CD14-positive monocyte (primary cell): ENCODE measurements at regions not wholly inside any gene's neighbourhood (a gene's known extent, or its start where the extent isn't known, plus 50 kb on each side); places are given as distances from the start of the nearest gene placed in this dataset.

Source experiments
- DNase-seq, 3 donors: peaks; one replicate each; pipeline ENCODE4 v3.0.0-alpha.2; 2011 to 2022
- H2AFZ ChIP-seq: 2 replicates; pipeline ENCODE4 v1.6.0; 2012; ENCODE audit warnings: mild to moderate bottlenecking, low read depth, low read length, inconsistent platforms; ENCODE audit not compliant: insufficient read depth, poor library complexity, severe bottlenecking
- H3K27ac ChIP-seq, 2 donors: 1 replicate in 1 of 2; 2 replicates in 1 of 2; pipeline ENCODE4 v1.5.1; 2012 to 2013; ENCODE audit warnings: low read length in 2 of 2, control low read depth in 1 of 2, inconsistent platforms in 1 of 2, low read depth in 1 of 2, mild to moderate bottlenecking in 1 of 2
- H3K27me3 ChIP-seq, 2 donors: one replicate each; pipeline versions ENCODE4 v1.6.0 to v1.6.1; 2011 to 2013; ENCODE audit warnings: low read length in 2 of 2; ENCODE audit not compliant: control insufficient read depth in 2 of 2, insufficient read depth in 2 of 2
- H3K36me3 ChIP-seq, 2 donors: replicated peaks in 1 of 2; 1 replicate in 1 of 2; 2 replicates in 1 of 2; pipeline versions ENCODE4 v1.5.1 to v1.6.1; 2012 to 2013; ENCODE audit warnings: low read length in 2 of 2, control low read depth in 1 of 2, inconsistent platforms in 1 of 2, mild to moderate bottlenecking in 1 of 2; ENCODE audit not compliant: insufficient read depth in 2 of 2, control insufficient read depth in 1 of 2
- H3K4me1 ChIP-seq, 2 donors: 1 replicate in 1 of 2; 2 replicates in 1 of 2; pipeline versions ENCODE4 v1.5.1 to v1.6.1; 2012 to 2013; ENCODE audit warnings: low read length in 2 of 2, control low read depth in 1 of 2, inconsistent platforms in 1 of 2, mild to moderate bottlenecking in 1 of 2, moderate library complexity in 1 of 2; ENCODE audit not compliant: insufficient read depth in 2 of 2, control insufficient read depth in 1 of 2
- H3K4me2 ChIP-seq: replicated peaks from 2 replicates; pipeline ENCODE3; 2012; ENCODE audit warnings: low read length, moderate library complexity, mild to moderate bottlenecking; ENCODE audit not compliant: poor library complexity, severe bottlenecking; ENCODE audit errors: extremely low read depth
- H3K4me3 ChIP-seq, 3 experiments: fragments of 200-600 bp in 1 of 3; sonication (generic) in 1 of 3; replicated peaks in 1 of 3; 1 replicate in 2 of 3; 2 replicates in 1 of 3; pipeline ENCODE4 v1.5.1; 2011 to 2013; ENCODE audit warnings: low read length in 3 of 3, mild to moderate bottlenecking in 3 of 3, control low read depth in 2 of 3, low read depth in 2 of 3, inconsistent platforms in 1 of 3, moderate library complexity in 1 of 3
- H3K79me2 ChIP-seq: 2 replicates; pipeline ENCODE4 v1.6.0; 2012; ENCODE audit warnings: mild to moderate bottlenecking, control low read depth, inconsistent platforms, low read length, moderate library complexity; ENCODE audit not compliant: insufficient read depth
- H3K9ac ChIP-seq: 2 replicates; pipeline ENCODE4 v1.6.0; 2017; ENCODE audit warnings: low read length, mild to moderate bottlenecking; ENCODE audit not compliant: insufficient read depth, poor library complexity, severe bottlenecking
- H3K9me3 ChIP-seq, 2 donors: replicated peaks in 1 of 2; 1 replicate in 1 of 2; 2 replicates in 1 of 2; pipeline versions ENCODE4 v1.5.1 to v1.6.1; 2012 to 2013; ENCODE audit warnings: low read length in 2 of 2, control low read depth in 1 of 2; ENCODE audit not compliant: control insufficient read depth in 1 of 2, insufficient read depth in 1 of 2
- H4K20me1 ChIP-seq: 2 replicates; pipeline ENCODE4 v1.6.0; 2012; ENCODE audit warnings: mild to moderate bottlenecking, low read length, control low read depth, moderate library complexity; ENCODE audit not compliant: insufficient read depth
- H3K27ac Mint-ChIP-seq, 7 donors: one replicate each; pipeline ENCODE4 v1.8.0; 2020; ENCODE audit warnings: mild to moderate bottlenecking in 7 of 7, mixed read lengths in 7 of 7, moderate library complexity in 6 of 7, inconsistent platforms in 2 of 7
- H3K27me3 Mint-ChIP-seq, 3 donors: one replicate each; pipeline ENCODE4 v1.8.0; 2021 to 2022; ENCODE audit warnings: low read depth in 3 of 3, mild to moderate bottlenecking in 3 of 3, mixed read lengths in 3 of 3, moderate library complexity in 3 of 3, inconsistent platforms in 1 of 3
- H3K36me3 Mint-ChIP-seq, 2 donors: one replicate each; pipeline ENCODE4 v1.8.0; 2020; ENCODE audit warnings: mixed read lengths in 2 of 2, inconsistent platforms in 1 of 2, mild to moderate bottlenecking in 1 of 2
- H3K4me1 Mint-ChIP-seq: one replicate; pipeline ENCODE4 v1.8.0; 2020; ENCODE audit warnings: mild to moderate bottlenecking, mixed read lengths
- H3K4me3 Mint-ChIP-seq, 2 donors: one replicate each; pipeline ENCODE4 v1.8.0; 2020; ENCODE audit warnings: mild to moderate bottlenecking in 2 of 2, mixed read lengths in 2 of 2, moderate library complexity in 1 of 2
- H3K9me3 Mint-ChIP-seq, 7 donors: one replicate each; pipeline ENCODE4 v1.8.0; 2020 to 2022; ENCODE audit warnings: mixed read lengths in 7 of 7, mild to moderate bottlenecking in 6 of 7, moderate library complexity in 6 of 7, inconsistent platforms in 2 of 7
- WGBS: methylation state at CpG from one replicate; pipeline ENCODE4 v1.1.5; 2013; ENCODE audit warnings: missing lambda C conversion rate; ENCODE audit not compliant: insufficient coverage; 5-methylcytosine and 5-hydroxymethylcytosine counted together
- intact Hi-C, 2 donors: fragments of 100-400 bp; cut with micrococcal nuclease; formaldehyde crosslinking; loops; one replicate each; pipeline versions ENCODE4 v1.15.0 to v1.15.1; 2023
- TF ChIP-seq, protein P1 (sequence below): fragments of 200-600 bp; IDR thresholded peaks from one replicate; pipeline ENCODE4 v1.8.0; 2022; ENCODE audit warnings: antibody characterized with exemption, mild to moderate bottlenecking

DNA sequence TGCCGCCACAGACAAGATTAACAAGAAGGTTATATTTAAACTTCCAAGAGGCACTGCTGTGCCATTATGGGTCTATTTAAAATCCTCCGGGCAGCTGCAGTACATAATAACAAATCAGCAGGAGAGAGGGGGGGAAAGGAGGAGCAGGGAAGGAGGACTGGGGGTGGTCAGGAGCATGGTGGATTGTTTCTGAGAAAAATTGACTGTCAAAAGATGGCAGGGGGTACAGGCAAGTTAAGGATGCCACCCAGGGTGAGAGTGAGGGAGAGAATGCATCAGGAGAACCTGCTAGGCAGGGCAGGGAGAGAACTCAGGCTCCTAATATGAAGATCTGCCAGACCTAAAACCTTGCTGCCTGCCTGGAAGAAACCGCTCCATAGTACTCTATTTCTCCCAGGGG lies 181.8 kb downstream of the GRIN2B start:
- Mint-ChIP-seq H3K27me3 (peaks cover 0 to 2% (median 2%) of the 10 kb centered on the region in 3 donors), H3K9me3 (peaks cover 0 to 3% (median 0%) of the 10 kb centered on the region in 7 donors), H3K27ac (no peak overlapping the region), H3K36me3 (no peaks in the 10 kb centered on the region), H3K4me1 (no peaks in the 10 kb centered on the region), H3K4me3 (no peak overlapping the region)
- no peaks in the 10 kb centered on the region for H3K27me3 ChIP-seq
- intact Hi-C loops, result no loop called here
- H3K4me2 ChIP-seq, result no peak overlapping the region
- H3K4me1 ChIP-seq, result no peaks in the 10 kb centered on the region
- no peaks in the 10 kb centered on the region for H3K79me2 ChIP-seq
- DNase-seq, result no peak
- H2AFZ ChIP-seq, result no peak overlapping the region
- 68% methylated on average over 3 of the region's 3 CpGs for WGBS
- no peaks in the 10 kb centered on the region for H3K36me3 ChIP-seq
- H3K9ac ChIP-seq, result no peak overlapping the region
- no peak overlapping the region for H3K27ac ChIP-seq
- TF ChIP-seq, protein P1, sequence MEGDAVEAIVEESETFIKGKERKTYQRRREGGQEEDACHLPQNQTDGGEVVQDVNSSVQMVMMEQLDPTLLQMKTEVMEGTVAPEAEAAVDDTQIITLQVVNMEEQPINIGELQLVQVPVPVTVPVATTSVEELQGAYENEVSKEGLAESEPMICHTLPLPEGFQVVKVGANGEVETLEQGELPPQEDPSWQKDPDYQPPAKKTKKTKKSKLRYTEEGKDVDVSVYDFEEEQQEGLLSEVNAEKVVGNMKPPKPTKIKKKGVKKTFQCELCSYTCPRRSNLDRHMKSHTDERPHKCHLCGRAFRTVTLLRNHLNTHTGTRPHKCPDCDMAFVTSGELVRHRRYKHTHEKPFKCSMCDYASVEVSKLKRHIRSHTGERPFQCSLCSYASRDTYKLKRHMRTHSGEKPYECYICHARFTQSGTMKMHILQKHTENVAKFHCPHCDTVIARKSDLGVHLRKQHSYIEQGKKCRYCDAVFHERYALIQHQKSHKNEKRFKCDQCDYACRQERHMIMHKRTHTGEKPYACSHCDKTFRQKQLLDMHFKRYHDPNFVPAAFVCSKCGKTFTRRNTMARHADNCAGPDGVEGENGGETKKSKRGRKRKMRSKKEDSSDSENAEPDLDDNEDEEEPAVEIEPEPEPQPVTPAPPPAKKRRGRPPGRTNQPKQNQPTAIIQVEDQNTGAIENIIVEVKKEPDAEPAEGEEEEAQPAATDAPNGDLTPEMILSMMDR, result no peak
- H4K20me1 ChIP-seq, result no peaks in the 10 kb centered on the region
- no peaks in the 10 kb centered on the region for H3K9me3 ChIP-seq
- no peak overlapping the region for H3K4me3 ChIP-seq

DNA sequence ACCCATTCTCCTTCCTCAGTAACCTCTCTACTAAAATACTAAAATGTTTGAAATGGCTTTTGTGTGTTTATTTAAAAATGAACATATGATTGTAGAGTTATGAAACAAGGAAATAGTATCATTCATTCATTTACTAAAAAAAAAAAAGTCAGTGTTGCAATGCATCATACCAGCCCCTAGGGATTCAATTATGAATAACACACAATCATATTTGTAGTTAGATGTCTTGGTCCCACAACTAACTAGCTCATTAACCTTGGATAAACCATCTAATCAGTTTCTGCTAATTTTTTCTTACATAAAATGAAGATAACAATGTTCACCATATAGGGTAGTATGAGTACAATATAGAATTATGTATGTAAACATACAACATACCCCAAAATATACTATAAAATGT lies 183.2 kb downstream of the GRIN2B start:
- Mint-ChIP-seq H3K4me3 (no peak overlapping the region), H3K27me3 (peaks cover 0 to 2% (median 0%) of the 10 kb centered on the region in 3 donors), H3K36me3 (no peaks in the 10 kb centered on the region), H3K9me3 (peaks cover 0 to 7% (median 2%) of the 10 kb centered on the region in 7 donors), H3K27ac (no peak overlapping the region), H3K4me1 (no peaks in the 10 kb centered on the region)
- Histone ChIP-seq H3K4me2 (no peak overlapping the region), H3K4me3 (no peak overlapping the region), H2AFZ (no peak overlapping the region), H3K4me1 (no peaks in the 10 kb centered on the region), H3K9ac (no peak overlapping the region), H3K27me3 (no peaks in the 10 kb centered on the region), H3K27ac (no peak overlapping the region), H3K79me2 (no peaks in the 10 kb centered on the region), H3K9me3 (no peaks in the 10 kb centered on the region), H4K20me1 (no peaks in the 10 kb centered on the region), H3K36me3 (no peaks in the 10 kb centered on the region)
- DNase-seq, result no peak
- intact Hi-C loops, result no loop called here
- TF ChIP-seq, protein P1, result no peak
